H9 (cell line): ENCODE measurements at regions not wholly inside any gene's neighbourhood (a gene's known extent, or its start where the extent isn't known, plus 50 kb on each side); places are given as distances from the start of the nearest gene placed in this dataset.

Experiments
- DNase-seq: peaks from one replicate; pipeline ENCODE4 v3.0.0-alpha.2; 2017
- H2AFZ ChIP-seq: one replicate; pipeline ENCODE4 v1.6.1; 2013; ENCODE audit warnings: mild to moderate bottlenecking, low read length, control low read depth, moderate library complexity
- H2AK5ac ChIP-seq: 2 replicates; pipeline ENCODE4 v1.6.1; 2013; ENCODE audit warnings: low read length, control low read depth, mixed read lengths; ENCODE audit not compliant: insufficient read length
- H2BK120ac ChIP-seq: one replicate; pipeline ENCODE4 v1.6.1; 2013; ENCODE audit warnings: low read depth, mild to moderate bottlenecking, low read length, control low read depth, inconsistent platforms; ENCODE audit not compliant: poor library complexity, severe bottlenecking
- H2BK12ac ChIP-seq: 2 replicates; pipeline ENCODE4 v1.6.1; 2013; ENCODE audit warnings: low read length, control low read depth, mixed read lengths, low read depth; ENCODE audit not compliant: insufficient read length
- H2BK15ac ChIP-seq: 2 replicates; pipeline ENCODE4 v1.6.1; 2013; ENCODE audit warnings: low read depth, low read length, control low read depth
- H2BK20ac ChIP-seq: one replicate; pipeline ENCODE4 v1.6.1; 2013; ENCODE audit warnings: low read depth, mild to moderate bottlenecking, low read length, control low read depth, inconsistent platforms; ENCODE audit not compliant: poor library complexity, severe bottlenecking
- H2BK5ac ChIP-seq: 2 replicates; pipeline ENCODE4 v1.6.1; 2013; ENCODE audit warnings: low read length, control low read depth, mixed read lengths; ENCODE audit not compliant: insufficient read length
- H3K14ac ChIP-seq: 2 replicates; pipeline ENCODE4 v1.6.1; 2013; ENCODE audit warnings: low read length, control low read depth; ENCODE audit not compliant: insufficient read depth
- H3K18ac ChIP-seq: 2 replicates; pipeline ENCODE4 v1.6.1; 2013; ENCODE audit warnings: low read depth, mild to moderate bottlenecking, mixed read lengths, low read length, control low read depth; ENCODE audit not compliant: insufficient read length
- H3K23ac ChIP-seq: 2 replicates; pipeline ENCODE4 v1.6.1; 2013; ENCODE audit warnings: low read length, control low read depth, mixed read lengths, low read depth; ENCODE audit not compliant: insufficient read length
- H3K23me2 ChIP-seq: 2 replicates; pipeline ENCODE4 v1.6.1; 2013; ENCODE audit warnings: low read depth, mild to moderate bottlenecking, mixed read lengths, low read length, control low read depth; ENCODE audit not compliant: insufficient read length, poor library complexity, severe bottlenecking
- H3K27ac ChIP-seq: 2 replicates; pipeline ENCODE4 v1.5.1; 2013; ENCODE audit warnings: low read length, control low read depth, mixed read lengths, low read depth; ENCODE audit not compliant: insufficient read length
- H3K27me3 ChIP-seq: 2 replicates; pipeline ENCODE4 v1.6.1; 2013; ENCODE audit warnings: low read length, control low read depth, inconsistent platforms; ENCODE audit not compliant: insufficient read depth
- H3K4ac ChIP-seq: 2 replicates; pipeline ENCODE4 v1.6.1; 2013; ENCODE audit warnings: low read depth, mild to moderate bottlenecking, control low read depth, inconsistent platforms, low read length, moderate library complexity
- H3K4me1 ChIP-seq: 2 replicates; pipeline ENCODE4 v1.6.1; 2013; ENCODE audit warnings: low read length, control low read depth, inconsistent platforms; ENCODE audit not compliant: insufficient read depth
- H3K4me2 ChIP-seq: 2 replicates; pipeline ENCODE4 v1.6.1; 2013; ENCODE audit warnings: low read length, control low read depth, mixed read lengths; ENCODE audit not compliant: insufficient read length, insufficient read depth
- H3K56ac ChIP-seq: 2 replicates; pipeline ENCODE4 v1.6.1; 2013; ENCODE audit warnings: low read depth, mild to moderate bottlenecking, mixed read lengths, low read length, control low read depth; ENCODE audit not compliant: insufficient read length
- H3K79me1 ChIP-seq: 2 replicates; pipeline ENCODE4 v1.6.1; 2013; ENCODE audit warnings: low read depth, mild to moderate bottlenecking, moderate library complexity, low read length, control low read depth, inconsistent platforms; ENCODE audit not compliant: insufficient read depth, poor library complexity, severe bottlenecking
- H3K79me2 ChIP-seq: 2 replicates; pipeline ENCODE4 v1.6.1; 2013; ENCODE audit warnings: low read length, control low read depth, inconsistent platforms; ENCODE audit not compliant: insufficient read depth
- H3K9ac ChIP-seq: 2 replicates; pipeline ENCODE4 v1.6.1; 2013; ENCODE audit warnings: low read length, control low read depth, mixed read lengths; ENCODE audit not compliant: insufficient read length; ENCODE audit errors: extremely low read depth
- H3K9me3 ChIP-seq: one replicate; pipeline ENCODE4 v1.6.1; 2013; ENCODE audit warnings: low read depth, low read length, inconsistent platforms; ENCODE audit not compliant: control insufficient read depth
- H3T11ph ChIP-seq: one replicate; pipeline ENCODE4 v1.6.1; 2013; ENCODE audit warnings: mild to moderate bottlenecking, low read length, control low read depth, inconsistent platforms
- H4K20me1 ChIP-seq: one replicate; pipeline ENCODE4 v1.6.1; 2013; ENCODE audit not compliant: control insufficient read depth, insufficient read length, insufficient read depth
- H4K5ac ChIP-seq: 2 replicates; pipeline ENCODE4 v1.6.1; 2013; ENCODE audit warnings: low read depth, mild to moderate bottlenecking, mixed read lengths, low read length, control low read depth; ENCODE audit not compliant: insufficient read length
- H4K8ac ChIP-seq: replicated peaks from 2 replicates; pipeline ENCODE4 v1.6.1; 2013; ENCODE audit warnings: low read length, control low read depth, mixed read lengths, low read depth; ENCODE audit not compliant: insufficient read length
- H4K91ac ChIP-seq: 2 replicates; pipeline ENCODE4 v1.6.1; 2013; ENCODE audit warnings: low read depth, mild to moderate bottlenecking, moderate library complexity, mixed read lengths, low read length, control low read depth; ENCODE audit not compliant: insufficient read length
- H3K27ac Mint-ChIP-seq, 3 experiments: 2 replicates in 2 of 3; 3 replicates in 1 of 3; pipeline ENCODE4 v1.8.0; 2020 to 2021; ENCODE audit warnings: mixed read lengths in 3 of 3, mild to moderate bottlenecking in 1 of 3, moderate library complexity in 1 of 3
- H3K27me3 Mint-ChIP-seq: 2 replicates; pipeline ENCODE4 v1.8.0; 2021; ENCODE audit warnings: low read depth, mild to moderate bottlenecking, moderate library complexity, mixed read lengths
- H3K36me3 Mint-ChIP-seq, 3 experiments: 2 replicates in 2 of 3; 3 replicates in 1 of 3; pipeline ENCODE4 v1.8.0; 2020 to 2021; ENCODE audit warnings: low read depth in 3 of 3, mixed read lengths in 3 of 3; ENCODE audit not compliant: insufficient read depth in 1 of 3
- H3K4me1 Mint-ChIP-seq, 2 experiments: 2 replicates each; pipeline ENCODE4 v1.8.0; 2020; ENCODE audit warnings: mixed read lengths in 2 of 2
- H3K4me3 Mint-ChIP-seq, 2 experiments: 2 replicates in 1 of 2; 3 replicates in 1 of 2; pipeline ENCODE4 v1.8.0; 2020 to 2021; ENCODE audit warnings: mild to moderate bottlenecking in 2 of 2, mixed read lengths in 2 of 2, moderate library complexity in 1 of 2
- H3K9me3 Mint-ChIP-seq, 2 experiments: 2 replicates in 1 of 2; 3 replicates in 1 of 2; pipeline ENCODE4 v1.8.0; 2020; ENCODE audit warnings: mild to moderate bottlenecking in 2 of 2, mixed read lengths in 2 of 2, moderate library complexity in 1 of 2
- CTCF ChIP-seq: fragments of 200-600 bp; sonication (generic); conservative IDR thresholded peaks from 3 replicates; pipeline ENCODE4 v1.8.0; 2021; ENCODE audit warnings: antibody characterized with exemption, mild to moderate bottlenecking
- WGBS: extraction: QIAGEN DNeasy Blood & Tissue Kit; methylation state at CpG from one replicate; pipeline ENCODE4 v1.1.7; 2013; ENCODE audit warnings: missing lambda C conversion rate, low lambda C conversion rate, mixed read lengths; ENCODE audit not compliant: insufficient read length; ENCODE audit errors: extremely low coverage; 5-methylcytosine and 5-hydroxymethylcytosine counted together

DNA sequence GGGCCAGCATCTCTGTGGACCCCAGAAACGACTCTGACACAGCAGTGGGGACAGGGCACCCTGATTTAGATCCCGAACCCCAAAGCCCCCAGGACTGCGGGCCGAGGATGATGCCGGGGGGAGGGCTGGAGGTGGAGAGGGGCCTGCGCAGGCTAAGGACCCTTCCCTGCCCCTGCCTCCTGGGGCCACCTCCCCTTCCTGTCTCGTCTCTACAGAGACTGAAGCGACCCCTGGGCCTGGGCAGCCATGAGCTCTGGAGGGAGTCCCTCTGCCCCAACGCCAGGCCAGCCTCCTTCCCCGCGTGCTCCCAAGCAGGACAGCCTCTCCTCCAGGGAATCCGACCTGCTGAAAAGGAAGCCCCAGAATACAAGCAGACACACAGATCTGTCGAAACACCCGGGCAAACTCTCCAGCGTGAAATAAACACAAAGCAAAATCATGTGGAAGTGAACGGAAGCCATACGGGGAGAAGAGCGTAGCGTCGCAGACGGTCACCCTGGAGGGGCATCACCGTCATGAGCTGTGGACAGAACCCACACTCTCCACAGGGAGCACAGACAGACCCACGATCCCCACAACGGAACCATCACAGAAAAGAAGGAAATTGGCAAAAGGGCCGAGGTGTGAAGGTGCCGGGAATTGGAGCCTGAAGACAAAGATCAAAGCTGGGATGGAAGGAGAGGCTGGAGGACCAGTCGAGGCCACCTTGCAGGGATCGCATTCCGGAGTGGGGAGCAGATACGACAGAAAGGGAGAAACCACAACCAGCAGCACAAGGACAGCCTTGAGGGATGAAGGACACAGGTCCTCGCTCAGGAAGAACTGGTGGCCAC is 51.0 kb upstream of the CTDP1 start:
- Histone ChIP-seq H3K56ac (no peak overlapping the region), H3K9me3 (no peaks in the 10 kb centered on the region), H2AFZ (no peak overlapping the region), H3K27me3 (no peaks in the 10 kb centered on the region), H2BK5ac (no peak overlapping the region), H3K27ac (no peak overlapping the region), H3T11ph (no peak overlapping the region), H3K4me1 (peaks cover 2% of the 10 kb centered on the region; the same call in 1 of the 2 replicates), H2BK12ac (no peak overlapping the region), H2AK5ac (no peak overlapping the region), H3K79me2 (no peaks in the 10 kb centered on the region), H4K91ac (no peak overlapping the region), H3K79me1 (no peaks in the 10 kb centered on the region), H3K23me2 (no peaks in the 10 kb centered on the region), H3K23ac (no peak overlapping the region), H4K5ac (no peak overlapping the region), H3K18ac (no peak overlapping the region), H4K8ac (no peak overlapping the region), H3K14ac (no peak overlapping the region), H3K4me2 (no peak overlapping the region), H3K4ac (no peak overlapping the region), H2BK120ac (no peak overlapping the region), H4K20me1 (peaks cover 6% of the 10 kb centered on the region), H3K9ac (no peak overlapping the region), H2BK15ac (no peak overlapping the region), H2BK20ac (no peak overlapping the region)
- no CpG with 5 or more reads among the region's 31 CpGs for WGBS
- peaks cover 5 to 8% of the 10 kb centered on the region in 2 experiments for H3K9me3 Mint-ChIP-seq
- peaks cover 2% of the 10 kb centered on the region; the same call in 1 of the 2 replicates for H3K27me3 Mint-ChIP-seq
- TF ChIP-seq CTCF = no peak
- H3K4me1 Mint-ChIP-seq = no peaks in the 10 kb centered on the region; a peak in 1 of 4 replicates
- H3K27ac Mint-ChIP-seq = peak overlapping the region in 1 of 3 experiments; percentile 23; a peak in 1 of 7 replicates
- peaks cover 0 to 5% (median 3%) of the 10 kb centered on the region in 3 experiments; a peak in 4 of 7 replicates for H3K36me3 Mint-ChIP-seq
- DNase-seq = no peak
- no peak overlapping the region for H3K4me3 Mint-ChIP-seq
